Mammary epithelial cell (primary cell): ENCODE measurements at regions not wholly inside any gene's neighbourhood (a gene's known extent, or its start where the extent isn't known, plus 50 kb on each side); places are given as distances from the start of the nearest gene placed in this dataset.

Source experiments
- CTCF ChIP-seq, 2 donors: IDR thresholded peaks in 1 of 2; conservative IDR thresholded peaks in 1 of 2; 2 replicates each; pipeline ENCODE4 v1.5.1; 2011 to 2012; ENCODE audit warnings: inconsistent platforms in 2 of 2, low read length in 2 of 2, mild to moderate bottlenecking in 2 of 2, control low read depth in 1 of 2, low read depth in 1 of 2; ENCODE audit not compliant: insufficient read depth in 1 of 2; ENCODE audit errors: extremely low read depth in 1 of 2
- EZH2 ChIP-seq: IDR thresholded peaks from 2 replicates; pipeline ENCODE4 v1.6.1; 2012; ENCODE audit warnings: low read length, inconsistent platforms, borderline replicate concordance

GRCh38 chr6:74277777-74278186 is 581.8 kb downstream of the CD109 start:
- TF ChIP-seq CTCF (conservative IDR thresholded peaks at IDR 0.05 in 1 of 2, IDR thresholded peaks at IDR 0.05 in 1 of 2; ENCODE audit: extremely low read depth in 1 of 2, insufficient read depth in 1 of 2, low read depth in 1 of 2, low read length in 2 of 2) (no peak), EZH2 (no peak)
